Activated T-helper 2 cell treated with anti-CD3 and anti-CD28 coated beads, Interferon-gamma antibody, Interleukin-2, Interleukin-4, amounts not matched to agents 10 μg/mL and 5 μg/mL and 100 μg/mL, durations not matched to agents 14 hours and 24 hours and 36 hours (primary cell): ENCODE measurements at regions not wholly inside any gene's neighbourhood (a gene's known extent, or its start where the extent isn't known, plus 50 kb on each side); places are given as distances from the start of the nearest gene placed in this dataset.

Experiments
- DNase-seq: peaks from one replicate; pipeline ENCODE4 v3.0.0; 2021; ENCODE audit warnings: low spot score
- H3K27ac Mint-ChIP-seq: one replicate; pipeline ENCODE4 v1.8.0; 2021; ENCODE audit warnings: mixed read lengths
- H3K27me3 Mint-ChIP-seq: one replicate; pipeline ENCODE4 v1.8.0; 2021; ENCODE audit warnings: low read depth, mixed read lengths
- H3K36me3 Mint-ChIP-seq: one replicate; pipeline ENCODE4 v1.8.0; 2021; ENCODE audit warnings: low read depth, mixed read lengths
- H3K4me1 Mint-ChIP-seq: one replicate; pipeline ENCODE4 v1.8.0; 2021; ENCODE audit warnings: low read depth, mixed read lengths
- H3K4me3 Mint-ChIP-seq: one replicate; pipeline ENCODE4 v1.8.0; 2021; ENCODE audit warnings: low read depth, mild to moderate bottlenecking, moderate library complexity, mixed read lengths
- H3K9me3 Mint-ChIP-seq: one replicate; pipeline ENCODE4 v1.8.0; 2021; ENCODE audit warnings: mixed read lengths
- intact Hi-C: fragments of 100-400 bp; cut with micrococcal nuclease; formaldehyde crosslinking; loops from one replicate; pipeline ENCODE4 v1.15.1; 2023

- Mint-ChIP-seq H3K4me1 (peaks cover 5% of the 10 kb centered on the region), H3K9me3 (no peaks in the 10 kb centered on the region), H3K27me3 (peaks cover 7% of the 10 kb centered on the region), H3K27ac (no peak overlapping the region), H3K4me3 (no peak overlapping the region), H3K36me3 (no peaks in the 10 kb centered on the region)
- no peak for DNase-seq
- intact Hi-C loops = no loop called here
Measured at GRCh38 chr17:68790931-68791330, 164.3 kb downstream of the ABCA8 start.

- H3K27ac Mint-ChIP-seq = no peak overlapping the region
Measured at GRCh38 chr17:68790492-68790891, 164.7 kb downstream of the ABCA8 start.

GRCh38 chr17:68789203-68789962 lies 165.8 kb downstream of the ABCA8 start:
- no peaks in the 10 kb centered on the region for H3K36me3 Mint-ChIP-seq
- intact Hi-C loops = no loop called here
- H3K4me3 Mint-ChIP-seq = no peak overlapping the region
- H3K27ac Mint-ChIP-seq = no peak overlapping the region
- no peaks in the 10 kb centered on the region for H3K4me1 Mint-ChIP-seq
- no peak for DNase-seq
- H3K9me3 Mint-ChIP-seq = no peaks in the 10 kb centered on the region
- H3K27me3 Mint-ChIP-seq = peaks cover 10% of the 10 kb centered on the region

More at GRCh38 chr17:68790492-68790891, 164.7 kb downstream of the ABCA8 start:
- Mint-ChIP-seq H3K36me3 (no peaks in the 10 kb centered on the region), H3K27me3 (peaks cover 7% of the 10 kb centered on the region), H3K9me3 (no peaks in the 10 kb centered on the region), H3K4me3 (no peak overlapping the region), H3K4me1 (peaks cover 5% of the 10 kb centered on the region)
- intact Hi-C loops = no loop called here
- DNase-seq = no peak

- Mint-ChIP-seq H3K36me3 (no peaks in the 10 kb centered on the region), H3K4me3 (no peak overlapping the region), H3K27ac (no peak overlapping the region), H3K9me3 (no peaks in the 10 kb centered on the region), H3K27me3 (peaks cover 9% of the 10 kb centered on the region), H3K4me1 (no peaks in the 10 kb centered on the region)
- intact Hi-C loops = no loop called here
- no peak for DNase-seq
Measured at GRCh38 chr17:68785565-68786486, 169.4 kb downstream of the ABCA8 start.

GRCh38 chr17:68784431-68784830 lies 170.8 kb downstream of the ABCA8 start:
- Mint-ChIP-seq H3K4me3 (no peak overlapping the region), H3K4me1 (no peaks in the 10 kb centered on the region), H3K9me3 (no peaks in the 10 kb centered on the region), H3K27me3 (peaks cover 9% of the 10 kb centered on the region), H3K36me3 (no peaks in the 10 kb centered on the region), H3K27ac (no peak overlapping the region)
- intact Hi-C loops = no loop called here
- DNase-seq = no peak

- Mint-ChIP-seq H3K36me3 (no peaks in the 10 kb centered on the region), H3K27me3 (peaks cover 9% of the 10 kb centered on the region), H3K27ac (no peak overlapping the region), H3K4me1 (no peaks in the 10 kb centered on the region), H3K4me3 (no peak overlapping the region), H3K9me3 (no peaks in the 10 kb centered on the region)
- intact Hi-C loops = no loop called here
- DNase-seq = no peak
Measured at GRCh38 chr17:68783861-68784260, 171.3 kb downstream of the ABCA8 start.

DNA sequence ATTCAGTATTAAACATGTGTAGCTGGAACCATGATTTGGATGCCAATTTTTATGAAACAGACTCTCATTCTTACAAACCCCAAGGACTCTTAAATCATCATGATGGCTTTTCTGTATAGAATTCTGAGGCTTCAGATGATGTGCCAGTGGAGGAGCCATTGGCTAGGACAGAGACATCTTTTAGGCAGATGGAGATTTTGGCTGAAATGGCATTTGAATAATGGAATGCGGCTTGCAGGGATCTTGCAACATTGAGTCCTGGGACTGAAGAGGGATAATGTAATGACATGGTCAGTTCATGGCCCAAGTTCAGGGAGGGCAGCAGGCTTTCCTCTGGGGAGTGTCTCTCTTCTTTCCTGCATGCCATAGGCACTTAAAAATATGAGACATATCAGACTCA lies 172.4 kb downstream of the ABCA8 start:
- no peaks in the 10 kb centered on the region for H3K4me1 Mint-ChIP-seq
- H3K27ac Mint-ChIP-seq = no peak overlapping the region
- peaks cover 7% of the 10 kb centered on the region for H3K27me3 Mint-ChIP-seq
- H3K4me3 Mint-ChIP-seq = no peak overlapping the region
- no peaks in the 10 kb centered on the region for H3K9me3 Mint-ChIP-seq
- H3K36me3 Mint-ChIP-seq = no peaks in the 10 kb centered on the region
- intact Hi-C loops = no loop called here
- no peak for DNase-seq

- no peak overlapping the region for H3K27ac Mint-ChIP-seq
- no peak overlapping the region for H3K4me3 Mint-ChIP-seq
- H3K36me3 Mint-ChIP-seq = no peaks in the 10 kb centered on the region
- no peaks in the 10 kb centered on the region for H3K4me1 Mint-ChIP-seq
- no peaks in the 10 kb centered on the region for H3K9me3 Mint-ChIP-seq
- intact Hi-C loops = no loop called here
- DNase-seq = no peak
- peaks cover 3% of the 10 kb centered on the region for H3K27me3 Mint-ChIP-seq
Measured at GRCh38 chr17:68780596-68780995, 174.6 kb downstream of the ABCA8 start.

DNA sequence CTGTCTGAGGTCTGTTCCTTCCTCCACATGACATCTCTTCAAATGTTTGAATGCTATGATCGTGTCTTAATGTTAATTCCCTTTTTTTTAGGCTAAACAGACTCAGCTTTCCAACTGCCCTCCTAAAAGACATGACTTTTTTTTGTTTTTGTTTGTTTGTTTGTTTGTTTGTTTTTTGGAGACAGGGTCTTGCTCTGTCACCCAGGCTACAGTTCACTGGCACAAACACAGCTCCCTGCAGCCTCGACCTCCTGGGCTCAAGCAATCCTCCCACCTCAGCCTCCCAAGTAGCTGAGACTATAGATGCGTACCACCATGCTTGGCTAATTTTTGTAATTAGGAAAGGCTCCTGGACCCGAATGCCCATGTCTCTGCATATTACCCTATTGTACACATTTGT lies 176.5 kb downstream of the ABCA8 start:
- H3K4me3 Mint-ChIP-seq = no peak overlapping the region
- no peak for DNase-seq
- no peaks in the 10 kb centered on the region for H3K9me3 Mint-ChIP-seq
- no peak overlapping the region for H3K27ac Mint-ChIP-seq
- H3K4me1 Mint-ChIP-seq = peaks cover 5% of the 10 kb centered on the region
- H3K27me3 Mint-ChIP-seq = no peaks in the 10 kb centered on the region
- no peaks in the 10 kb centered on the region for H3K36me3 Mint-ChIP-seq
- intact Hi-C loops = loop anchor here (10.0 kb wide), 1 partner anchor 196 kb away; no protein-coding TSS in a partner anchor

GRCh38 chr17:68777856-68778694 lies 176.9 kb upstream of the FAM20A start:
- Mint-ChIP-seq H3K27me3 (no peaks in the 10 kb centered on the region), H3K4me3 (no peak overlapping the region), H3K4me1 (peaks cover 5% of the 10 kb centered on the region), H3K27ac (no peak overlapping the region), H3K36me3 (no peaks in the 10 kb centered on the region), H3K9me3 (no peaks in the 10 kb centered on the region)
- intact Hi-C loops = loop anchor here (2.0 to 10.0 kb wide), 2 partner anchors 197 to 469 kb away; no protein-coding TSS in a partner anchor
- DNase-seq = no peak

GRCh38 chr17:68777243-68777855 lies 176.2 kb upstream of the FAM20A start:
- no peak overlapping the region for H3K4me3 Mint-ChIP-seq
- no peaks in the 10 kb centered on the region for H3K36me3 Mint-ChIP-seq
- peaks cover 5% of the 10 kb centered on the region for H3K4me1 Mint-ChIP-seq

GRCh38 chr17:68776451-68776850 lies 175.3 kb upstream of the FAM20A start:
- DNase-seq = no peak
- Mint-ChIP-seq H3K9me3 (no peaks in the 10 kb centered on the region), H3K4me3 (no peak overlapping the region), H3K27ac (no peak overlapping the region), H3K4me1 (peaks cover 7% of the 10 kb centered on the region), H3K27me3 (no peaks in the 10 kb centered on the region), H3K36me3 (no peaks in the 10 kb centered on the region)
- intact Hi-C loops = loop anchor here (2.0 to 10.0 kb wide), 2 partner anchors 198 to 470 kb away; no protein-coding TSS in a partner anchor

More at GRCh38 chr17:68777243-68777855, 176.2 kb upstream of the FAM20A start:
- no peaks in the 10 kb centered on the region for H3K27me3 Mint-ChIP-seq
- H3K27ac Mint-ChIP-seq = no peak overlapping the region
- DNase-seq = no peak
- intact Hi-C loops = loop anchor here (2.0 to 10.0 kb wide), 2 partner anchors 197 to 469 kb away; no protein-coding TSS in a partner anchor
- no peaks in the 10 kb centered on the region for H3K9me3 Mint-ChIP-seq
